ENCODE measurements at regions not wholly inside any gene's neighbourhood (a gene's known extent, or its start where the extent isn't known, plus 50 kb on each side); places are given as distances from the start of the nearest gene placed in this dataset.

GRCh38 chr2:106623456-106623855, 136.3 kb downstream of the CD8B2 start:
- no peak for TF ChIP-seq CTCF (IDR thresholded peaks at IDR 0.05)
- TF ChIP-seq POLR2A (IDR thresholded peaks at IDR 0.05) = no peak
